DND-41 (cell line): ENCODE measurements at regions not wholly inside any gene's neighbourhood (a gene's known extent, or its start where the extent isn't known, plus 50 kb on each side); places are given as distances from the start of the nearest gene placed in this dataset.

Experiments
- CTCF ChIP-seq: IDR thresholded peaks from 2 replicates; pipeline ENCODE4 v1.5.1; 2012; ENCODE audit warnings: borderline replicate concordance, low read length, moderate library complexity, mild to moderate bottlenecking; ENCODE audit not compliant: poor library complexity, severe bottlenecking; ENCODE audit errors: extremely low read depth
- EZH2 ChIP-seq: IDR thresholded peaks from 3 replicates; pipeline ENCODE4 v1.6.1; 2012; ENCODE audit warnings: borderline replicate concordance, low read depth, mild to moderate bottlenecking, moderate library complexity, low read length, inconsistent platforms; ENCODE audit not compliant: severe bottlenecking

- TF ChIP-seq CTCF, result no peak
- no peak for TF ChIP-seq EZH2
These were observed 114.8 kb downstream of the COPS8 start for GRCh38 chr2:237200462-237200861.
